ENCODE measurements at regions not wholly inside any gene's neighbourhood (a gene's known extent, or its start where the extent isn't known, plus 50 kb on each side); places are given as distances from the start of the nearest gene placed in this dataset.

GRCh38 chr11:115892016-115892415 lies 387.8 kb upstream of the CADM1 start:
- intact Hi-C loops (cut with micrococcal nuclease), result no loop called here
- peaks cover 0 to 3% (median 2%) of the 10 kb centered on the region in 7 donors for H3K9me3 Mint-ChIP-seq
- 80% methylated on average over 1 of the region's 2 CpGs for WGBS (ENCODE audit: insufficient coverage)
- Histone ChIP-seq H3K27me3 (ENCODE audit: control insufficient read depth in 2 of 2, insufficient read depth in 2 of 2, low read length in 2 of 2) (no peaks in the 10 kb centered on the region), H3K79me2 (ENCODE audit: insufficient read depth, low read length) (no peaks in the 10 kb centered on the region), H2AFZ (ENCODE audit: insufficient read depth, low read depth, low read length, poor library complexity, severe bottlenecking) (no peak overlapping the region), H3K4me1 (ENCODE audit: control insufficient read depth in 1 of 2, insufficient read depth in 2 of 2, low read length in 2 of 2) (peaks cover 10 to 11% of the 10 kb centered on the region in 2 donors), H3K27ac (ENCODE audit: low read depth in 1 of 2, low read length in 2 of 2) (no peak overlapping the region), H3K4me2 (replicated peaks; ENCODE audit: extremely low read depth, low read length, poor library complexity, severe bottlenecking) (no peak overlapping the region), H3K9me3 (replicated peaks in 1 of 2; ENCODE audit: control insufficient read depth in 1 of 2, insufficient read depth in 1 of 2, low read length in 2 of 2) (no peaks in the 10 kb centered on the region), H3K4me3 (replicated peaks in 1 of 3; ENCODE audit: low read depth in 2 of 3, low read length in 3 of 3) (no peak overlapping the region), H3K9ac (ENCODE audit: insufficient read depth, low read length, poor library complexity, severe bottlenecking) (no peak overlapping the region), H3K36me3 (replicated peaks in 1 of 2; ENCODE audit: control insufficient read depth in 1 of 2, insufficient read depth in 2 of 2, low read length in 2 of 2) (no peaks in the 10 kb centered on the region), H4K20me1 (ENCODE audit: insufficient read depth, low read length) (no peaks in the 10 kb centered on the region)
- no peak for DNase-seq
- no peak overlapping the region for H3K4me3 Mint-ChIP-seq
- no peak for TF ChIP-seq CTCF (IDR thresholded peaks at IDR 0.05)
- H3K27me3 Mint-ChIP-seq (ENCODE audit: low read depth in 3 of 3), result peaks cover 0 to 4% (median 4%) of the 10 kb centered on the region in 3 donors
- H3K4me1 Mint-ChIP-seq, result peaks cover 10% of the 10 kb centered on the region
- no peaks in the 10 kb centered on the region for H3K36me3 Mint-ChIP-seq
- no peak overlapping the region for H3K27ac Mint-ChIP-seq

- Histone ChIP-seq H3K9ac (ENCODE audit: insufficient read depth, low read length, poor library complexity, severe bottlenecking) (no peak overlapping the region), H3K4me3 (replicated peaks in 1 of 3; ENCODE audit: low read depth in 2 of 3, low read length in 3 of 3) (no peak overlapping the region), H3K4me2 (replicated peaks; ENCODE audit: extremely low read depth, low read length, poor library complexity, severe bottlenecking) (no peak overlapping the region), H3K4me1 (ENCODE audit: control insufficient read depth in 1 of 2, insufficient read depth in 2 of 2, low read length in 2 of 2) (peaks cover 10 to 11% of the 10 kb centered on the region in 2 donors), H3K9me3 (replicated peaks in 1 of 2; ENCODE audit: control insufficient read depth in 1 of 2, insufficient read depth in 1 of 2, low read length in 2 of 2) (no peaks in the 10 kb centered on the region), H3K79me2 (ENCODE audit: insufficient read depth, low read length) (no peaks in the 10 kb centered on the region), H3K27me3 (ENCODE audit: control insufficient read depth in 2 of 2, insufficient read depth in 2 of 2, low read length in 2 of 2) (no peaks in the 10 kb centered on the region), H4K20me1 (ENCODE audit: insufficient read depth, low read length) (no peaks in the 10 kb centered on the region), H3K27ac (ENCODE audit: low read depth in 1 of 2, low read length in 2 of 2) (no peak overlapping the region), H3K36me3 (replicated peaks in 1 of 2; ENCODE audit: control insufficient read depth in 1 of 2, insufficient read depth in 2 of 2, low read length in 2 of 2) (no peaks in the 10 kb centered on the region), H2AFZ (ENCODE audit: insufficient read depth, low read depth, low read length, poor library complexity, severe bottlenecking) (no peak overlapping the region)
- Mint-ChIP-seq H3K9me3 (peaks cover 0 to 3% (median 2%) of the 10 kb centered on the region in 7 donors), H3K4me3 (peak overlapping the region in 1 of 2 donors; percentile 17), H3K4me1 (peaks cover 10% of the 10 kb centered on the region), H3K36me3 (no peaks in the 10 kb centered on the region), H3K27ac (no peak overlapping the region), H3K27me3 (ENCODE audit: low read depth in 3 of 3) (peaks cover 0 to 4% (median 3%) of the 10 kb centered on the region in 3 donors)
- WGBS (ENCODE audit: insufficient coverage), result no CpG with 5 or more reads among the region's 1 CpG
- no peak for DNase-seq
- TF ChIP-seq CTCF (IDR thresholded peaks at IDR 0.05), result no peak
- intact Hi-C loops (cut with micrococcal nuclease), result no loop called here
These were observed 387.4 kb upstream of the CADM1 start for GRCh38 chr11:115891581-115891980.

Data from CD14-positive monocyte (primary cell).